Stimulated activated CD8-positive, alpha-beta memory T cell treated with anti-CD3 and anti-CD28 coated beads, Interleukin-4, amount 100 ng/mL, for 24 hours (primary cell): ENCODE measurements at regions not wholly inside any gene's neighbourhood (a gene's known extent, or its start where the extent isn't known, plus 50 kb on each side); places are given as distances from the start of the nearest gene placed in this dataset.

Experiments used
- DNase-seq: peaks from one replicate; pipeline ENCODE4 v3.0.0-alpha.2; 2020; ENCODE audit warnings: low read depth

DNA sequence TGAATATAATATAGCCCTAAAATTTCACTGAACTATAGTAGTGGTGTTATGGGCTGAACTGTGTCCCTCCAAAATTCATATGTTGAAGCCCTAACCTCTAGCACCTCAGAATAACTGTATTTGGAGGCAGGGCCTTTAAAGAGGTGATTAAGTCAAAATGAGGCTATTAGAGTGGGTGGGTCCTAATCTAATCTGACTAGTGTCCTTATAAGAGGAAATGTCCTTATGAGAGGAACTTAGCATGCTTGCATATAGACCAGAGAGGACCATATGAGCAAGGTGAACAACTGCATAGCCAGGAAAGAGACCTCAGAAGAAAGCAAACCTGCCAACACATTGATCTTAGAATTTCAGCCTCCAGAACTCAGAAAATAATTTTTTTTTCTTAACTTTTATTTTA is 238.4 kb downstream of the ZEB2 start:
- no peak for DNase-seq

DNA sequence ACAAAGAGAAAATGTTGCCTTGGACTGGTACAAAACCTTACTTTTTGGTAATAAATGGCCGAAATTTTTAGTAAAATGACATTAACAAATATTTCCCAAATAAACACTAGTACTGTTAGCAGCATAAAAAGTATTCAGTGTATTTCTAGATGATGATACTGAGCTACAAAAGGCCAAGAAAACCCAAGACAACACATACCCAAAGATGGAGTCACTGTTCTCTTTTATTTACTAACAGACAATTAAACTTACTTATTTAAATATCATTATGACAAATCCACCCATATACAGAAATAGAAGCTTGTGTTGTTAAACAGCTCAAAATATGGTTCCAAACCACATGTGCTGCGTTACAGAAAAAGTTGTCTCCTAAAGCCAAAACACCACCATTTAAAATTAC is 239.9 kb downstream of the ZEB2 start:
- DNase-seq, result no peak

DNA sequence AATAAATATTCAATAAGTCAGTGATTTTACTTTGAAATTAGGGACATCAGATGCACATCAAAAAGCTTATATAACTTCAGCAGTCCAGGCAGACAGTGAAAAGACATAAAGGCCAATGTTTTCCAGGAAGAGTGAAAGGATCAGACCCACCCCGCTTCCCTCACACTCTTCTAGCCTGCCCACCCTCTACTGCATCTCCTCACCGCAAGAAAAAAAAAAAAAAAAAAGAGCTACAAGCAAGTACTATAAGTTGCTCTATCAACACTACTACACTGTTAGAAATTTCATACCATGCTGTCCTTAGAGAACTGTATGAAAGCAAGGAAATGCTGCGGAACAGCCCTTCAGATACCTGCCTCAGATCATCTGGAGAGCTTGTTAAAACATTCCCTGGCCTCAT is 240.8 kb downstream of the ZEB2 start:
- no peak for DNase-seq

DNA sequence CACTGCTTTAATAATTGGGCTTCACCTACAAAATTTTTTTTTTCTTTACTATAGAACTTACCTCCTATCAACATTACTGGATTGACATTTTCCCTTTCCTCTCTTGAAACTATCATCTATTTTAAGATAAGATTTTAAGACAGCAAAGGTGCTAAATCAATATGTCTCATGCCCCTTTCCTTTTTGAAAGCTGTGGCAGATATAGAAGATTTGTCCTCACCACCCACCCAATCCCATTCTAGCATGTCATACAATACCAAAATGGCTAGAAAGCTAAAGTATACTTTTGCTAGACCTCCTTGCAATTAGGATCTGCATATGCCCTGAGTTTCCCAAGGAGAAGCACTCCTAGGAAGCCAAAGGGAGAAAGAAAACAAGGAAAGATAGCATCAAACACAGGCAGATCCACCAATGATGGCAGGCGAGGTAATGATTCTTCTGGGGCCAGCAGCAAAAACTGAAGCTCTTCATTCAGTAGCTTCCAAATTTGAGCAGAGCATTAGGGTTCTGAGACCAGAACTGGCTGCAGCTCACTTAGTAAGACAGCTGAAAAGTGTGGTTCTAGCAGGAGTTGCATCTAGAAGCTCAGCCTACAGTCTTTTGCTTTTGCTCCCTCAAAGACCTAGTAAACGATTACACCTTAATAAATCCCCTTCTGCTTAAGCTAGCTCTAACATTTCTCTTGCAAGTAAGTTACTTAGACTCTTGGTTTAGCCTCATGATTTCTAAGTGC is 242.1 kb downstream of the ZEB2 start:
- no peak for DNase-seq

DNA sequence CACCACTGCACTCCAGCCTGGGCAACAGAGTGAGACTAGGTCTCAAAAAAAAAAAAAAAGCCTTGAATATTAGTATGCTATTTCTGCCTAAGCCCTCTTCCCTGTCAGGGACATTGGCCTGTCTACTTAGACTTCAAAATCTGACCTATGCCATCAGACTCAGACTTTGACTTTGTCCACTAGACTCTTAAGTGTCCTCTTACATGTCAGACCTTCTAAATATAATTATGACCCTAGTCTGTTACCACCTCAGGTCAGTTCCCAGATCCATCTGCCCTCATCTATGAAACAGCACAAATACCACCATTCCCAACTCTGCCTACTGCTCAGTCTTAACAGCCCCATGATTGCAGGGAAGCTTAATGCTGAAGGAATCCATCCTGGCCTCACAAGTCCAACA is 244.6 kb downstream of the ZEB2 start:
- DNase-seq, result no peak

DNA sequence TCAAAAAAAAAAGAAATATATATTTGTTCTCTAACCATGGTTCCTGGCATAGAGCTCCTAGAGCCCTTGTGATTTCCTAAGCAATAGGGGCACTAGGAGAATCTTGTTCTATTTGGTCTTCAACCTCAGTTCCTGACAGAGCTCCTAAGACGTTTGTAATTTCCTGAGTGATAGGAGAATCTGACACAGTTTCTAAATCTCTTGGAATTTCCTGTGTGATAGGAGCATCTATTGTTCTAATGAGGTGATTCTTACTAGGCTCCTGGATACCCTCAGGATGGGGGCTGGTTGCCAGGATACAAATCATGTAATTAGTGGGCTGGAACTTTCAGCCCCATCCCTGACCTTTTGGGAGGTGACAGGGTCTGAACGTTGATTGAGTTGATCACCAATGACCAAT is 245.8 kb downstream of the ZEB2 start:
- DNase-seq, result no peak

DNA sequence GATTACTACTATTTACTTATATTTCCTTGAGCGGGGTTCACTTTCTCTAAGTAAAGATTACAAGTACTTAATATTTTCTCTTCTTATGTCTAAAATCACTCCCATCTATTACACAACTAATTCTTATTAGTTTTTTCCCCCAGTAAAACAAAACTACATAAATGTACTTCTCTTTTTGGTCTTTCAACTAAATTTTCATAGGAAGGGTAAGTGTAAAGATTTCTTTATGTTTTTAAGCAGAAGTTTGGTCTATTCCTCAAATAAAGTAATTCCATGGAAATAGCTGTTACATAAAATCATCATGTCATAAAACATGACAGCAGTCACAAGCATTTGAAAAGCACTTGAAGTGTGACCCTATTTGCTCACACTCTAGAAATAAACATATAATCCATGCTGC is 249.0 kb downstream of the ZEB2 start:
- no peak for DNase-seq

DNA sequence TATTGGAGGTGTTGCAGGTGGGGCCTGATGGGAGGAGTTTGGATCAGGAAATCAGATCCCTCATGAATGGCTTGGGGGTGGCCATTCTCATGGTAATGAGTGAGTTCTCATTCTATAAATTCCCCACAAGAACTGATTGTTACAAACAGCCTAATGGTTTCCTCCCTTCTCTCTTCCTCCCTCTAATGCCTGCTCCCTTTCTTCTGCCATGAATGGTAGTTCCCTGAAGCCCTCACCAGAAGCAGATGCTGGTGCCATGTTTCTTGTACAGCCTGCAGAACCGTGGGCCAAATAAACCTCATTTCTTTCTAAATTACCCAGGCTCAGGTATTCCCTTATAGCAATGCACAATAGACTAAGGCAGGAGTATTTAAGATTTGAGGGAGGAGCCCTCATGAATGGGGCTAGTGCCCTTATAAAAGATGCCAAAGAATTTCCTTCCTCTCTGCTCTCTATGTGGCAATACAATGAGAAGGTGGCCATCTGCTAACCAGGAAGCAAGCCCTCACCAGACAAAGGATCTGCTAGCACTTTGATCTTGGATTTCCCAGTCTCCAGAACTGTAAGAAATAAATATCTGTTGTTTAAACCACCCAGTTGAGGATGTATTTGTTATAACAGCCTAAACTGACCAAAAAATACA is 251.8 kb downstream of the ZEB2 start:
- no peak for DNase-seq

DNA sequence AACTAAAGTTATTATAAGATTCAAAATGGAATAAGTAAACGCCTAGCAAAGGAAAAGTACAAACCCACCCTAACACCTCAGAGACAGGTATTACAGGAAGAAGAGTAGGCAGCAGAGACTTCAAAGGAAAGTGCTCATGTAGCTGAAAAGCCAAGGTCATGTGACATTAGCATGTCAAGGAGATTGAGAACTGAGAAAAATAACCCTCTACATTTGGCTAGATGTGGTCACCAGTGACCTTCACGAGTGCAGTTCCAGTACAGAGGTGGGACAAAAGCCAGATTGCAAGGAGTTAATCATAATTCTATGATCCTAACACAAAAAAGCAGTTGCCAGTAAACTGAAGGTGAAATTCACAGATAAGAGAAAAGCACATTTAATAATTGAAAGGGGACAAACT is 252.7 kb downstream of the ZEB2 start:
- DNase-seq, result no peak

DNA sequence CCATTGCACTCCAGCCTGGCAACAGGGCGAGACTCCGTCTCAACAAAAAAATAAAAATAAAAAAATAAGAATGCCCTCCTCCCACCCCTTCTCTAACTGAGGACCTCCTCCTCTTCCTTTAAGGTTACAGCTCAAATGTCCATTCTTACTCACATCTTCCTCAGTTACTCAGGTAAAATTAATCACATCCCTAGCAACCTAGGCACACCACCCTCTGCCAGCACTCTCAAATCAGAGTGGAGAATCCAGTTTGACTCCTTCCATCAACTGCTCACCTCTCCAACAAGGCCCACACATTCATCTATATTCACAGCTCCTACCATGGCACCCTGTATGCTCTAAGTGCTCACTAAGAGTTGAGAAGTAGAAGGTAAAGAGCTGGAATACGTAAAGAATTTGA is 254.3 kb downstream of the ZEB2 start:
- DNase-seq, result no peak

DNA sequence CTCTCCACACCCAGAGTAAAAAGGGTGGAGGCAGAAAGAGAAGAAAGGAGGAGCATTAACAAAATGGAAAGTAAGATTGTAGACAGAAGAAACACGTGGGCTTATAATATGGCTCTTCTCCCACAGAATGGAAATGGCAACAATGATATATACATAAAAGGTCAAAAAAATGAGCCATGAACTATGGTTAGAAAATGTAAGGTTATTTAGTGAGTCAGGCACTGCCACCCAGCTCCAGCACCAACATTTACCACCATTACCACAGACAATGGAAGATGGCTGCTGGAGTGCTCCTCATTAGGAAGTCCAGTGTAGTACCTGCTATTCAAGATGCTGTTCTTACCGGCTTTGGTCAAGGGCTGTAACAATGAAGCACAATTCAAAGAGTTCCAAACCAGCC is 258.0 kb downstream of the ZEB2 start:
- no peak for DNase-seq

DNA sequence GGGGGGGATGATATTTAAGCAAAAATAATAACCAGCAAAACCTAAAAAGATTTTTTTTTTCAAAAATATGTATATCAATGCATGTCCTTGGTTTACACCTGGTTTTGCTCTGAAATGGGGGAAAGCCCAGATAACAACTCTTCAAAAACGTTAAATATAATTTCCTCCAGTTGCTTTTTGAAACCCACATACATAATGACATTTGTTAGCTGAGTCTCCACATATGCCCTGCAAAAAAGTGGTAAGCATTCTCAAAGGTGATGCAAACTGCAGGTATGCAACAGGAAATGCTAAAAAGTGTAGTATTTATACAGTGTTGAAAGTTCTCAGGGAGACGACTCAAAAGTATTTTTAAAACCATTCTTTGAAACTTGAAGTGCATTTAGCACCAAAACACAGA is 258.6 kb downstream of the ZEB2 start:
- DNase-seq, result no peak

DNA sequence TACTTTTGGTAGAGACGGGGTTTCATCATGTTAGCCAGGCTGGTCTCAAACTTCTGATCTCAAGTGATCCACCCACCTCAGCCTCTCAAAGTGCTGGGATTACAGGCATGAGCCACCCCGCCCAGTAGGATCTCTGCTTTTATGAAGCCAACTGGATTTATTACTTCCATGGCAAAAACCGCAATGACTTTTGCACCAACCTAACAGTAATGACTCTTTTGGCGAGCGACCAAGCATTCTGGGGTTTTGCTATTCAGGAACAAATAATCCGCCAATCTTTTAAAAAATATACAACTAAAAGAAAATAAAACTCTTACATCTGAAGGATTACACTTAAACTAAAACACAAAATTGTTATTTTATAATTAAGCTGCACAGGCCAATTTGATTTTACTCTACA is 260.6 kb downstream of the ZEB2 start:
- no peak for DNase-seq

DNA sequence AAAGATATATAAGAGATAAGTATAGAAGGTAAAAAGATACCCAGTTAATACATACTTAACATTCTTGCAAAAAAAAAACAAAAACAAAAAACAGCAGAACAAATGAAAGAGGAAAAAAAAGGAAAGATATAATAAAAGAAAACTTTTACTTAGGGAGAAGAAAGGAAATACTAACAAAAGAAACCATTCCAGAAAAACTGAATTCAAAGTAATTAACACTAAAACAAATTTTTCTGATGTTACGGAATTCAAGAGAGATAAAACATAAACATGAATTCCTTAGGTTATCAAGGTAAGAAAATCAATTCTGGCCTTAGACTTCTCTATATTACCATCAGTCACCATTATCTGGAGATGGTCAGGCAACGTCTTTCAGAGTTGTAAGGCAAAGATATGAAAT is 261.8 kb downstream of the ZEB2 start:
- no peak for DNase-seq

DNA sequence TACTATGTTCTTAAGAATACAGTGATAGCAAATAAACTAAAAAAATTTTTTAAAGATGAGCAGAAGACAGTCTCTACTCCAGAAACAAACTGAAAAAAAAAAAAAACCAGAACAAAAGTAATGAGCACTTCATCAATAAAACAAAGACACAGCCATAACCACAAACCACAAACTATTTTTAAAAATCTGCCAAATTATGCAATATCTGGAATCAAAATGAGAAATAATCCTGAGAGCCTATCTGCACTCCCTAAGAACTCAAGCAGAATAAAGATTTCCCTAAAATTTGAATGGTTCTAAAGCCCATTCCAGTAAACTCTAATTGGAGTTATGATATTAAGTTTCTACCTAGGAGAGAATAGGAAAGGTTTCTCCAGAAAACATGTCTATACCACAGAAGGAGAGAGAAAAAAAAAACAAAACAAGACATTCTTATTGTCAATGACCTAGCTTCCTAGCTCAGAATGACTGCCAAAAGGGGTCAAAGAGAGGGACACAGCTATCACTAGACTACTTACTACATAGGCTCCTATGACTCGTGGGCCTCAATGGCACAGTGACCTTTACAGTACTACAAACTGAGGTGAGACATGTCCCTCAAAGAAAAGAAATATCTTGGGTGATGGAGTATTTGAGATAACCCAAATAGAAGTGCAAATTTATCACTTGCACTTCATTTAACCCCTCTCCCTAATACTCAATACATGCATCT is 262.8 kb downstream of the ZEB2 start:
- DNase-seq, result no peak

DNA sequence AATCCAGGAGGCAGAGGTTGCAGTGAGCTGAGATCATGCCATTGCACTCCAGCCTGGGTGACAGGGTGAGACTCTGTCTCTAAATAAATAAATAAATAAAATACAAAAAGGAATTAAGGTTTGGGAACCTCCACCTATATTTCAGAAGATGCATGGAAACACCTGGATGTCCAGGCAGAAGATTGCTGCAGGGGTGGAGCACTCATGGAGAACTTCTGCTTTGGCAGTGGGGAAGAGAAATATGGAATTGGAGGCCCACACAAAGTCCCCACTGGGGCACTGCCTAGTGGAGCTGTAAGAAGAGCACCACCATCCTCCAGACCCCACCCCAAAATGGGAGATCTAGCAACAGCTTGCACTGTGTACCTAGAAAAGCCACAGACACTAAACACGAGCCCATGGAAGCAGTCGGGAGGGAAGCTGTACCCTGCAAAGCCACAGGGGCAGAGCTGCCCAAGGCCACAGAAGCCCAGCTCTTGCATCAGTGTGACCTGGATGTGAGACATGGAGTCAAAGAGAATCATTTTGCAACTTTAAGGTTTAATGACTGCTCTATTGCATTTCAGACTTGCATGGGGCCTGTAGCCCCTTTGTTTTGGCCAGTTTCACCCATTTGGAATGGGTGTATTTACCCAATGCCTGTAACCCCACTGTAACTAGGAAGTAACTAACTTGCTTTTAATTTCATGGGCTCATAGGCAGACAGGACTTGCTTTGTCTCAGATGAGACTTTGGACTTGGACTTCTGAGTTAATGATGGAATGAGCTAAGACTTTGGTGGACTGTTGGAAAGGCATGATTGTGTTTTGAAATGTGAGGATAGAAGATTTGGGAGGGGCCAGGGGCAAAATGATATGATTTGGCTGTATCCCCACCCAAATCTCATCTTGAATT is 265.3 kb downstream of the ZEB2 start:
- DNase-seq, result no peak

DNA sequence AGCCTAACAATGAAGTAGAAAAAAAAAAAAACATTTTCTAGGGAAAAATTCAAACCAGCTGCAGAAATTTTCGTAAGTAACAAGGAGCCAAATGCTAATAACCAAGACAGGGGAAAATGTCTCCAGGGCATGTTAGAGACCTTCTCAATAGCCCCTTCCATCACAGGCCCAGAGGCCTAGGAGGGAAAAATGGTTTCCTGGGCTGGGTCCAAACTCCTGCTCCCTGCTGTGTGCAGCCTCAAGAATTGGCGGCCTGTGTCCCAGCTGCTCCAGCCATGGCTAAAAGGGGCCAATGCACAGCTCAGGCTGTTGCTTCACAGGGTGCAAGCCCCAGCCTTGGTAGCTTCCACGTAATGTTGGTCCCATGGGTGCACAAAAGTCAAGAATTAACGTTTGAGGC is 266.2 kb downstream of the ZEB2 start:
- DNase-seq, result no peak

DNA sequence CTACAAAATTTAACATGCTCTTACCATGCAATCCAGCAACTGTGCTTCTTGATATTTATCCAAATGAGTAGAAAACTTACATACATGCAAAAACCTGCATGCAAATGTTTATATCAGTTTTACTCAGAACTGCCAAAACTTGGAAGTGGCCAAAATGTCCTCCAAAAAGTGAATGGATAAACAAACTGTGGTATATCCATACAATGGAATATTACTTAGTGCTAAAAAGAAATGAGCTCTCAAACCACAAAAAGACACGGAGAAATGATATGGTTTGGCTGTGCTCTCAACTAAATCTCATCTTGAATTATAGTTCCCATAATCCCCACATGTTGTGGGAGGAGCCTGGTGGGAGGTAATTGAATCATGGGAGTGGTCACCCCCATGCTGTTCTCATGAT is 267.2 kb downstream of the ZEB2 start:
- no peak for DNase-seq

DNA sequence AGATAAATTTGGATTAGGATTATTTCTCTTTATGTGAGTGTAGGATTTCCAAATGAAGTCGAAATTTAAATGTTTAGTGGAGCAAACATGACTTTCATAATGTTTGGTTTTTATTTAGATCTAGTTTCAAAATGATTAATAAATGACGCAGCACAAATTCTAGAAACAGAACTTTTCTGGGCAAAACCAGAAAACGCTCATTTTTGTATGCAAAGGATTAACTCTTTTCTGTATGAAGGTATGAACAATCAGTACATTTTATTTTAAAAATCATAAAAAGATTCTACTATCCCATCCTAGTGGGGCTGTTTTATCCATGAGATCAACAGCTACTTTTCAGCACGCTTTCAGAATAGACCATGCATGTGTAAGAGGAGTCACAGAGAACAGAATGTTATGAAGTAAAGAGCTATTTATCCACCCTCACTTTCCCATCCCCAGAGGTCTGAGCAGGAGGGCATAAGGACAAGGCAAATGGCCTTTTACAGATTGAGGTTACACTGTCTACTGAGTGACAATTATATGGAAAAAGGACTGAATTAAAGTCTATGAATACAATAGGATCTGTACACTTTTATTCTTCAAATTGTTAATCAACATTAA is 270.8 kb downstream of the ZEB2 start:
- DNase-seq, result no peak

DNA sequence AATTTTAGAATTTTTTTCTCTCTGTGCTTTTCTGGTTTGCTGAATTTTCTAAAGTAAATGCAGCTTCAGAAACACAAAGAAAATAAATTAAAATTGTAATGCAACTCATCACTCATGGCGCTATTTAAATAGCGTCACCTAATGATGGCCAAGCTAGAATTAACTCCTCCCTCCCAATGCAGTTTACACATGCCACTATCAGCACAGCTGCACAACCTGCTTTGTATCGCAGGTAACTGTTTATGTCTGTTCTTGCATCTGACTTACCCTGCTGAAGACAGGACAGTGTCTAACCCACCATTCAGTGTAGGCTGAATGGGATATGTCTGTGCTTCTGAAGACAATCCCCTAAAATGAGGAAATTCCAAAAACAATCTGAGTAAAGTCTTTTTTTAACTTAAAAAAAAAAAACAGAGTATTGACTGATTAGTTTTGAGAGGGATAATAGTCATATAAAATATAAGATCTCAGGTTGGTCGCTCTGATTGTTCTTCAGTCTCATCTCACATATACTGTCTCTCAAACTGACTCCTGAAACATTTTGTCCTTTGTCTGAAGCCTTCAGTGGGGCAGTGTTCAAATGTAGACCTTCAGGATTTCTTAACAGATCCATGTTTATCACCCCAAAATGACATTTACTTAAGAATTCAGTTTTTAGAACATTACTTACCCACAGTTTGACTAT is 271.4 kb downstream of the ZEB2 start:
- no peak for DNase-seq

DNA sequence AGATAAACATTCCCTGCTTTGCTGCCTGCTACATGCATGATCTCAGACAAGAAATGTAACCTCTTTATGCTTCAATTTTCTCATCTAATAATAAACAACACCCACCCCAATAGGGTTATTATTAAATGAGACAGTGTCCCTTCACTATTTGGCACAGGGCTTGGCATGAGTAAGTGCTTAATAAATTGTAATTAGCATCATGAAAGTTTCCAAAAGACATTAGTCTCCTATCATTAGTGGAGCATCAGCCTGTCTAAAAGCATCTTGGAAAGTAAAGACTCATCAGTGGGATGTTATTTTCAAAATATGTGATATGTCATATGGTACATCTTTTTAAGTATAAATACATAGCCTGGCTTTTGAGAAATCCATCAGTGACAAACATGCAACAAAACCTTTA is 275.0 kb downstream of the ZEB2 start:
- DNase-seq, result no peak

DNA sequence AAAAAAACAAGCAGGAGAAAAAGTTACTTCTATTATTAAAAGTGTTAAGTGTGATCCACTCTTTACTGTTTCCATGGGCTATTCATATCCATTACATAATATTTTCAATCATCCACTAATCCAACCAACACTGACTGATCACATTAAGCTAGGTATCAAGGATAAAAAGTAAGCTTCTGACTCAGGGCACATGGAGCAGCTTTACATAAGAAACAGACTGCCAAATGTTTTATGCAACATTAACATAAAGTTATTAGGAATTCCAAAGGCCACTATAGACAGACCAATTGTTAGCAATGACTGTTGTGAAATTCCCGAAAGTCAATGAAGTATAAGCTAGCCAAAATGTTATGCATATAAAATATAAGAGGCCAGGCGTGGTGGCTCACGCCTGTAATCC is 277.6 kb downstream of the ZEB2 start:
- DNase-seq, result no peak
